ENCODE measurements at regions not wholly inside any gene's neighbourhood (a gene's known extent, or its start where the extent isn't known, plus 50 kb on each side); places are given as distances from the start of the nearest gene placed in this dataset.

GRCh38 chr4:54547299-54548097, 110.3 kb upstream of the KIT start:
- Histone ChIP-seq H3K79me2 (ENCODE audit: insufficient read depth) (no peaks in the 10 kb centered on the region), H3K27me3 (ENCODE audit: insufficient read depth) (no peaks in the 10 kb centered on the region), H3K27ac (ENCODE audit: low read depth in 2 of 2, low read length in 1 of 2) (no peak overlapping the region), H4K20me1 (ENCODE audit: insufficient read depth) (no peaks in the 10 kb centered on the region), H2AFZ (ENCODE audit: low read depth) (no peak overlapping the region), H3F3A (replicated peaks; ENCODE audit: insufficient read depth) (no peaks in the 10 kb centered on the region), H3K4me3 (ENCODE audit: low read depth in 2 of 2, low read length in 1 of 2) (no peak overlapping the region), H3K4me1 (ENCODE audit: control insufficient read depth in 1 of 2, insufficient read depth in 2 of 2, low read depth in 1 of 2, low read length in 1 of 2) (peaks cover 3 to 4% of the 10 kb centered on the region in 2 experiments; a peak in 1 of 4 replicates), H3K9me3 (no peaks in the 10 kb centered on the region), H3K4me2 (no peak overlapping the region), H3K36me3 (replicated peaks in 1 of 2; ENCODE audit: control insufficient read depth in 1 of 2, insufficient read depth in 2 of 2, low read length in 1 of 2) (no peaks in the 10 kb centered on the region), H3K9me2 (no peaks in the 10 kb centered on the region), H3K9ac (no peak overlapping the region)
- DNase-seq: no peak
- WGBS (ENCODE audit: low lambda C conversion rate): 69% methylated on average over 6 of the region's 7 CpGs
- TF ChIP-seq REST (IDR thresholded peaks at IDR 0.05; ENCODE audit: low read depth, low read length) (no peak), GABPA (IDR thresholded peaks at IDR 0.05; ENCODE audit: low read depth) (no peak), FOXJ3 (CRISPR knock-in tag; IDR thresholded peaks at IDR 0.05) (no peak), RXRA (IDR thresholded peaks at IDR 0.05; ENCODE audit: borderline replicate concordance, low read depth) (no peak), CHD2 (IDR thresholded peaks at IDR 0.05; ENCODE audit: low read length, partially characterized antibody) (no peak), MEF2A (IDR thresholded peaks at IDR 0.05; ENCODE audit: borderline replicate concordance, low read depth) (no peak), EZH2phosphoT487 (IDR thresholded peaks at IDR 0.05; ENCODE audit: borderline replicate concordance, low read depth) (no peak), TCF12 (IDR thresholded peaks at IDR 0.05) (no peak), NRF1 (IDR thresholded peaks at IDR 0.05; ENCODE audit: low read depth, low read length) (no peak), EP300 (IDR thresholded peaks at IDR 0.05; ENCODE audit: borderline replicate concordance in 1 of 2, low read depth in 1 of 2, low read length in 1 of 2) (no peak), RAD21 (IDR thresholded peaks at IDR 0.05; ENCODE audit: low read length) (no peak), USF2 (IDR thresholded peaks at IDR 0.05; ENCODE audit: borderline replicate concordance, low read depth, low read length) (no peak), TAF1 (IDR thresholded peaks at IDR 0.05; ENCODE audit: borderline replicate concordance, low read depth, low read length) (no peak), ZBTB33 (IDR thresholded peaks at IDR 0.05; ENCODE audit: borderline replicate concordance, low read depth) (no peak), TEAD4 (IDR thresholded peaks at IDR 0.05; ENCODE audit: borderline replicate concordance, insufficient read depth) (no peak), FOSL2 (IDR thresholded peaks at IDR 0.05; ENCODE audit: borderline replicate concordance, low read depth) (no peak)
- POLR2A ChIA-PET: no interaction called here
- CTCF ChIA-PET: no interaction called here
